Lower leg skin (tissue), 3 donors: ENCODE measurements at regions not wholly inside any gene's neighbourhood (a gene's known extent, or its start where the extent isn't known, plus 50 kb on each side); places are given as distances from the start of the nearest gene placed in this dataset.

Experiments
- POLR2A ChIP-seq, 2 donors: fragments of 450-650 bp; IDR thresholded peaks; one replicate each; pipeline ENCODE4 v1.6.1; 2016 to 2017; ENCODE audit warnings: antibody characterized with exemption in 2 of 2, mild to moderate bottlenecking in 1 of 2, moderate library complexity in 1 of 2
- TF ChIP-seq, protein P1 (sequence below), 3 donors: fragments of 450-650 bp; IDR thresholded peaks; one replicate each; pipeline ENCODE4 v1.5.1; 2016; ENCODE audit warnings: antibody characterized with exemption in 3 of 3, mild to moderate bottlenecking in 3 of 3, moderate library complexity in 2 of 3

DNA sequence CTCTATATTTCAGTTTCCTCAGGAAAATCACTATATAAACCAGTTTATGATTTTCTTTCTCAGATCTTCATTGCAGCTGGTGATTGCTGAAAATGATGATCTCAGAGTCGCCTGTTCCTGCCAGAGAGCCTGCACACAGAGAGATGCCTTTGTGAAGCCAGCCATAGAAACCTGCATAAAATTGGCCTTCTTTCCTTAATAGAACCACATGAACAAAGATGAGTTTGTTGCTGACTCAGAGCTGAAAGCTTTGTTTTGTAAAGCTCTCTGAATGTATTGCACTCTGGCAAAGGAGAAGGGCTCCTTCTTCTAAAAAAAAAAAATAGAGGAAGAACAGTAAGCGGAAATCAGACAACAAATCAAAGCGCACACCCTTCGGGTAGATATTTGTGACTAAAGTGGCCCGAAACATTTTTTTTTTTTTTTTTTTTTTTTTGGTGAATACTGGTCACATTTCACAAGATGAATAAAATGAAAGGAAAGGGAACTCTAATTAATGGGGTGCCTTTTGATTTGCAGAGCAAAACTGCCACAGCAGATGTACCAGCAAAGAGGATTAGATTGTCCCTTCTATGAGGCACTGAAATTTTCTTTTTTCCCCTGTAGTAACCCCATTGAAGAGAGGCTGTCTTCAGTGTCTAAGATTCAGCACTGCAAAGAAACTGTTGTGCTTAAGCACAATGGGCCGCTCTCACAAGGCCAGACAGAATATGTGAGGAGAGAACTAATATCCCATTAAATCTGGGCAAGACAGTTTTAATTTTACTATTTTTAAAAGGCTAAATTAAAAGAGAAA lies 75.1 kb upstream of the PTPRZ1 start:
- no peak for TF ChIP-seq POLR2A (IDR thresholded peaks at IDR 0.05)
- TF ChIP-seq, protein P1, sequence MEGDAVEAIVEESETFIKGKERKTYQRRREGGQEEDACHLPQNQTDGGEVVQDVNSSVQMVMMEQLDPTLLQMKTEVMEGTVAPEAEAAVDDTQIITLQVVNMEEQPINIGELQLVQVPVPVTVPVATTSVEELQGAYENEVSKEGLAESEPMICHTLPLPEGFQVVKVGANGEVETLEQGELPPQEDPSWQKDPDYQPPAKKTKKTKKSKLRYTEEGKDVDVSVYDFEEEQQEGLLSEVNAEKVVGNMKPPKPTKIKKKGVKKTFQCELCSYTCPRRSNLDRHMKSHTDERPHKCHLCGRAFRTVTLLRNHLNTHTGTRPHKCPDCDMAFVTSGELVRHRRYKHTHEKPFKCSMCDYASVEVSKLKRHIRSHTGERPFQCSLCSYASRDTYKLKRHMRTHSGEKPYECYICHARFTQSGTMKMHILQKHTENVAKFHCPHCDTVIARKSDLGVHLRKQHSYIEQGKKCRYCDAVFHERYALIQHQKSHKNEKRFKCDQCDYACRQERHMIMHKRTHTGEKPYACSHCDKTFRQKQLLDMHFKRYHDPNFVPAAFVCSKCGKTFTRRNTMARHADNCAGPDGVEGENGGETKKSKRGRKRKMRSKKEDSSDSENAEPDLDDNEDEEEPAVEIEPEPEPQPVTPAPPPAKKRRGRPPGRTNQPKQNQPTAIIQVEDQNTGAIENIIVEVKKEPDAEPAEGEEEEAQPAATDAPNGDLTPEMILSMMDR (IDR thresholded peaks at IDR 0.05), result no peak
